Peyer's patch (tissue), 4 donors: ENCODE measurements at regions not wholly inside any gene's neighbourhood (a gene's known extent, or its start where the extent isn't known, plus 50 kb on each side); places are given as distances from the start of the nearest gene placed in this dataset.

ENCODE experiments used
- DNase-seq, 3 donors: peaks; one replicate each; pipeline ENCODE4 v3.0.0-alpha.2; 2017 to 2019
- H3K27ac ChIP-seq, 4 donors: fragments of 200-600 bp; sonication (generic); one replicate each; pipeline ENCODE4 v1.5.1; 2016 to 2019
- H3K27me3 ChIP-seq, 2 donors: fragments of 200-600 bp; sonication (generic); one replicate each; pipeline ENCODE4 v1.5.1; 2019
- H3K36me3 ChIP-seq, 3 donors: fragments of 200-600 bp; sonication (generic); one replicate each; pipeline ENCODE4 v1.5.1; 2016 to 2019
- H3K4me1 ChIP-seq, 4 donors: fragments of 200-600 bp; sonication (generic); one replicate each; pipeline ENCODE4 v1.5.1; 2016 to 2019
- H3K4me3 ChIP-seq, 4 donors: fragments of 200-600 bp; sonication (generic); 1 replicate in 3 of 4; 2 replicates in 1 of 4; pipeline ENCODE4 v1.5.1; 2016 to 2019; ENCODE audit warnings: mild to moderate bottlenecking in 1 of 4
- H3K9me3 ChIP-seq, 4 donors: fragments of 200-600 bp; sonication (generic); one replicate each; pipeline ENCODE4 v1.5.1; 2016 to 2019; ENCODE audit warnings: mild to moderate bottlenecking in 1 of 4
- POLR2A ChIP-seq, 2 donors: fragments of 450-650 bp; IDR thresholded peaks; one replicate each; pipeline ENCODE4 v1.5.1; 2017; ENCODE audit warnings: antibody characterized with exemption in 2 of 2, mild to moderate bottlenecking in 2 of 2, moderate library complexity in 2 of 2
- TF ChIP-seq, protein P1 (sequence below), 6 experiments: fragments of 450-650 bp in 4 of 6; fragments of 200-600 bp in 2 of 6; sonication (generic) in 1 of 6; IDR thresholded peaks; one replicate each; pipeline ENCODE4 v1.5.1; 2017 to 2019; ENCODE audit warnings: antibody characterized with exemption in 6 of 6, mild to moderate bottlenecking in 3 of 6, moderate library complexity in 1 of 6

DNA sequence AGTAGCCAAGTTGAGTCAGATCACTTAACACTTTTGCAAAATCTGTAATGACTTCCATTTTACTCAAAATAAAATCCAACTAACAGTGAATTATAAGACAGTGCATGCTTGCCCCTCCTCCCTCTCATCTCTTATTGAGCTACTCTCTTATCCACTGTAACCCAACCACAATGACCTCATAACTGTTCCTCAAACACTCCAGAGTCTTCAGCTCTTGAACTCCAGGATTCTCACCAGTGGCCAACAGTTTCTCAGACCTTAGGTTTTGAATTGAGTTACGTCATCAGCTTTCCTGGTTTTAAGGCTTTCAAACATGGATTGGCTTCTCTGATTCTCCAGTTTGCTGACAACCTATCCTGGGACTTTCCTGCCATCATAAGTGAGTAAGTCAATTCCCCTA is 938.3 kb downstream of the RAB28 start:
- no peaks in the 10 kb centered on the region for H3K36me3 ChIP-seq
- peaks cover 0 to 4% (median 0%) of the 10 kb centered on the region in 4 donors for H3K9me3 ChIP-seq
- no peaks in the 10 kb centered on the region for H3K27me3 ChIP-seq
- DNase-seq: no peak
- H3K4me3 ChIP-seq: no peak overlapping the region
- no peak overlapping the region for H3K27ac ChIP-seq
- no peaks in the 10 kb centered on the region for H3K4me1 ChIP-seq
- TF ChIP-seq, protein P1, sequence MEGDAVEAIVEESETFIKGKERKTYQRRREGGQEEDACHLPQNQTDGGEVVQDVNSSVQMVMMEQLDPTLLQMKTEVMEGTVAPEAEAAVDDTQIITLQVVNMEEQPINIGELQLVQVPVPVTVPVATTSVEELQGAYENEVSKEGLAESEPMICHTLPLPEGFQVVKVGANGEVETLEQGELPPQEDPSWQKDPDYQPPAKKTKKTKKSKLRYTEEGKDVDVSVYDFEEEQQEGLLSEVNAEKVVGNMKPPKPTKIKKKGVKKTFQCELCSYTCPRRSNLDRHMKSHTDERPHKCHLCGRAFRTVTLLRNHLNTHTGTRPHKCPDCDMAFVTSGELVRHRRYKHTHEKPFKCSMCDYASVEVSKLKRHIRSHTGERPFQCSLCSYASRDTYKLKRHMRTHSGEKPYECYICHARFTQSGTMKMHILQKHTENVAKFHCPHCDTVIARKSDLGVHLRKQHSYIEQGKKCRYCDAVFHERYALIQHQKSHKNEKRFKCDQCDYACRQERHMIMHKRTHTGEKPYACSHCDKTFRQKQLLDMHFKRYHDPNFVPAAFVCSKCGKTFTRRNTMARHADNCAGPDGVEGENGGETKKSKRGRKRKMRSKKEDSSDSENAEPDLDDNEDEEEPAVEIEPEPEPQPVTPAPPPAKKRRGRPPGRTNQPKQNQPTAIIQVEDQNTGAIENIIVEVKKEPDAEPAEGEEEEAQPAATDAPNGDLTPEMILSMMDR (IDR thresholded peaks at IDR 0.05): no peak
- TF ChIP-seq POLR2A (IDR thresholded peaks at IDR 0.05): no peak

- TF ChIP-seq, protein P1 (IDR thresholded peaks at IDR 0.05): no peak
- no peak for TF ChIP-seq POLR2A (IDR thresholded peaks at IDR 0.05)
- Histone ChIP-seq H3K27me3 (no peaks in the 10 kb centered on the region), H3K36me3 (no peaks in the 10 kb centered on the region), H3K27ac (no peak overlapping the region), H3K9me3 (no peaks in the 10 kb centered on the region), H3K4me3 (no peak overlapping the region), H3K4me1 (no peaks in the 10 kb centered on the region)
- DNase-seq: no peak
Measured at GRCh38 chr4:12538162-12538561, 946.0 kb downstream of the RAB28 start.

- H3K27ac ChIP-seq: no peak overlapping the region
- TF ChIP-seq, protein P1 (IDR thresholded peaks at IDR 0.05): no peak
- TF ChIP-seq POLR2A (IDR thresholded peaks at IDR 0.05): no peak
- no peaks in the 10 kb centered on the region for H3K27me3 ChIP-seq
Measured at GRCh38 chr4:12534684-12535083, 949.5 kb downstream of the RAB28 start.

GRCh38 chr4:12519426-12519825 is 964.7 kb downstream of the RAB28 start:
- no peak for DNase-seq
- no peaks in the 10 kb centered on the region for H3K4me1 ChIP-seq
- TF ChIP-seq, protein P1 (IDR thresholded peaks at IDR 0.05): no peak
- TF ChIP-seq POLR2A (IDR thresholded peaks at IDR 0.05): no peak
- no peak overlapping the region for H3K27ac ChIP-seq
- H3K36me3 ChIP-seq: no peaks in the 10 kb centered on the region
- no peaks in the 10 kb centered on the region for H3K9me3 ChIP-seq
- no peaks in the 10 kb centered on the region for H3K27me3 ChIP-seq
- H3K4me3 ChIP-seq: no peak overlapping the region

More at GRCh38 chr4:12534684-12535083, 949.5 kb downstream of the RAB28 start:
- no peaks in the 10 kb centered on the region for H3K36me3 ChIP-seq
- no peak for DNase-seq
- H3K9me3 ChIP-seq: no peaks in the 10 kb centered on the region
- no peaks in the 10 kb centered on the region for H3K4me1 ChIP-seq
- no peak overlapping the region for H3K4me3 ChIP-seq

GRCh38 chr4:12507868-12508481 is 976.2 kb downstream of the RAB28 start:
- no peak overlapping the region for H3K4me3 ChIP-seq
- no peaks in the 10 kb centered on the region for H3K4me1 ChIP-seq
- H3K27me3 ChIP-seq: no peaks in the 10 kb centered on the region
- no peak overlapping the region for H3K27ac ChIP-seq
- H3K36me3 ChIP-seq: no peaks in the 10 kb centered on the region
- DNase-seq: no peak
- no peak for TF ChIP-seq POLR2A (IDR thresholded peaks at IDR 0.05)
- TF ChIP-seq, protein P1 (IDR thresholded peaks at IDR 0.05): no peak
- no peaks in the 10 kb centered on the region for H3K9me3 ChIP-seq

GRCh38 chr4:12500409-12500808 is 983.7 kb downstream of the RAB28 start:
- Histone ChIP-seq H3K27ac (no peak overlapping the region), H3K4me3 (no peak overlapping the region), H3K36me3 (no peaks in the 10 kb centered on the region), H3K27me3 (no peaks in the 10 kb centered on the region), H3K4me1 (no peaks in the 10 kb centered on the region), H3K9me3 (no peaks in the 10 kb centered on the region)
- TF ChIP-seq, protein P1 (IDR thresholded peaks at IDR 0.05): no peak
- TF ChIP-seq POLR2A (IDR thresholded peaks at IDR 0.05): no peak
- no peak for DNase-seq
